ENCODE measurements at regions not wholly inside any gene's neighbourhood (a gene's known extent, or its start where the extent isn't known, plus 50 kb on each side); places are given as distances from the start of the nearest gene placed in this dataset.

GRCh38 chr6:113308266-113308665 is 548.9 kb upstream of the MARCKS start:
- TF ChIP-seq, protein P1, sequence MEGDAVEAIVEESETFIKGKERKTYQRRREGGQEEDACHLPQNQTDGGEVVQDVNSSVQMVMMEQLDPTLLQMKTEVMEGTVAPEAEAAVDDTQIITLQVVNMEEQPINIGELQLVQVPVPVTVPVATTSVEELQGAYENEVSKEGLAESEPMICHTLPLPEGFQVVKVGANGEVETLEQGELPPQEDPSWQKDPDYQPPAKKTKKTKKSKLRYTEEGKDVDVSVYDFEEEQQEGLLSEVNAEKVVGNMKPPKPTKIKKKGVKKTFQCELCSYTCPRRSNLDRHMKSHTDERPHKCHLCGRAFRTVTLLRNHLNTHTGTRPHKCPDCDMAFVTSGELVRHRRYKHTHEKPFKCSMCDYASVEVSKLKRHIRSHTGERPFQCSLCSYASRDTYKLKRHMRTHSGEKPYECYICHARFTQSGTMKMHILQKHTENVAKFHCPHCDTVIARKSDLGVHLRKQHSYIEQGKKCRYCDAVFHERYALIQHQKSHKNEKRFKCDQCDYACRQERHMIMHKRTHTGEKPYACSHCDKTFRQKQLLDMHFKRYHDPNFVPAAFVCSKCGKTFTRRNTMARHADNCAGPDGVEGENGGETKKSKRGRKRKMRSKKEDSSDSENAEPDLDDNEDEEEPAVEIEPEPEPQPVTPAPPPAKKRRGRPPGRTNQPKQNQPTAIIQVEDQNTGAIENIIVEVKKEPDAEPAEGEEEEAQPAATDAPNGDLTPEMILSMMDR (IDR thresholded peaks at IDR 0.05): no peak
- no peak for TF ChIP-seq POLR2A (IDR thresholded peaks at IDR 0.05)
